ENCODE measurements at regions not wholly inside any gene's neighbourhood (a gene's known extent, or its start where the extent isn't known, plus 50 kb on each side); places are given as distances from the start of the nearest gene placed in this dataset.

DNA sequence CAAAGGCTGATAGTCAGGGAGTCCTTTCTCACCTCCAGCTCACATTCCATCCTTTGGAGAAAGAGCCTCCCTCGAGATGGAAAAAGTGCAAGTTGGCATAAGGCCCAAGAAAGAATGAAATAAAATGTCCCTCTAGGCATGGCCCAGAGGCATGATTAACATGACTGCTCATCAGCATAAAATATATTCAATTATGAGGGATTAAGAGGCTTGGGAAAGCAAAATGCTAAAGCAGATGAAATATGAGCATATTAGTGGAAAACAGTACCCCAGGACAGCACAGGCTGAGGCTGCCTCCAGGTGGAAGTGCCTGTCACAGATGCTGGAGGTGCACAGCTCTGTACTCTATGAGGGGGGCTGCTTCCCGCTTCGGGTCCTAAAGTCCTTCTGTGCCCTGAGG, 347.8 kb upstream of the PLET1 start:
- Mint-ChIP-seq H3K27ac (ENCODE audit: unreplicated experiment) (no peak overlapping the region), H3K27me3 (ENCODE audit: unreplicated experiment) (peaks cover 11% of the 10 kb centered on the region), H3K4me1 (ENCODE audit: unreplicated experiment) (peaks cover 15% of the 10 kb centered on the region), H3K4me3 (ENCODE audit: unreplicated experiment) (no peak overlapping the region), H3K9me3 (ENCODE audit: unreplicated experiment) (no peaks in the 10 kb centered on the region), H3K36me3 (ENCODE audit: unreplicated experiment) (no peaks in the 10 kb centered on the region)
- DNase-seq (ENCODE audit: extremely low spot score, unreplicated experiment): no peak
- no peak for TF ChIP-seq CTCF (IDR thresholded peaks at IDR 0.05)

- no peak overlapping the region for H3K27ac Mint-ChIP-seq (ENCODE audit: unreplicated experiment)
- no peak for TF ChIP-seq CTCF (IDR thresholded peaks at IDR 0.05)
- peaks cover 2% of the 10 kb centered on the region for H3K27me3 Mint-ChIP-seq (ENCODE audit: unreplicated experiment)
- H3K36me3 Mint-ChIP-seq (ENCODE audit: unreplicated experiment): no peaks in the 10 kb centered on the region
- no peak for DNase-seq (ENCODE audit: extremely low spot score, unreplicated experiment)
- no peak overlapping the region for H3K4me3 Mint-ChIP-seq (ENCODE audit: unreplicated experiment)
- H3K9me3 Mint-ChIP-seq (ENCODE audit: unreplicated experiment): no peaks in the 10 kb centered on the region
- H3K4me1 Mint-ChIP-seq (ENCODE audit: unreplicated experiment): peaks cover 16% of the 10 kb centered on the region
These were observed 349.8 kb upstream of the PLET1 start for GRCh38 chr11:112610494-112610893.

- peaks cover 2% of the 10 kb centered on the region for H3K27me3 Mint-ChIP-seq (ENCODE audit: unreplicated experiment)
- H3K4me3 Mint-ChIP-seq (ENCODE audit: unreplicated experiment): no peak overlapping the region
- H3K4me1 Mint-ChIP-seq (ENCODE audit: unreplicated experiment): peaks cover 16% of the 10 kb centered on the region
- H3K36me3 Mint-ChIP-seq (ENCODE audit: unreplicated experiment): no peaks in the 10 kb centered on the region
- H3K9me3 Mint-ChIP-seq (ENCODE audit: unreplicated experiment): no peaks in the 10 kb centered on the region
- H3K27ac Mint-ChIP-seq (ENCODE audit: unreplicated experiment): no peak overlapping the region
- DNase-seq (ENCODE audit: extremely low spot score, unreplicated experiment): no peak
- TF ChIP-seq CTCF (IDR thresholded peaks at IDR 0.05): no peak
These were observed 350.0 kb upstream of the NCAM1 start for GRCh38 chr11:112610996-112611750.

DNA sequence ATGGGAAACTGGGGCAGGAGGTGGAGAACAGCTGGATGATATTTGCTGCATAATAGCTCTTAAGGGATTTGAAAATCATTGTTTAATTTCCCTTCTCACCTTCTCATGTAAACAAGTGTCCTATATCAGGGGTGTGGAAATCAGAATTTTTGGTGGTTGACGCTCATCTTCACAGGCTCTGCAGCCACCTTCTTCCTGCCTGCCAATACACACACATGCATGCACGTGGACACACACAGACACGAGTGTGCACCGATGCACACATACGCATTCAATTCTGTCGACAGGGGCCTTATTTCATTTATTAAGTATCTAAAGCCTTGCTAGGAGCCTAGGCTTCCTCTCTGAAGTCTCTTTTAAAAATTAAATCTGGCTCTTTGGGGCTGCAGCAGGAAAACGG, 349.4 kb upstream of the NCAM1 start:
- peaks cover 16% of the 10 kb centered on the region for H3K4me1 Mint-ChIP-seq (ENCODE audit: unreplicated experiment)

More for the DNA sequence above, 349.4 kb upstream of the NCAM1 start:
- no peak for DNase-seq (ENCODE audit: extremely low spot score, unreplicated experiment)
- H3K4me3 Mint-ChIP-seq (ENCODE audit: unreplicated experiment): no peak overlapping the region
- peaks cover 2% of the 10 kb centered on the region for H3K27me3 Mint-ChIP-seq (ENCODE audit: unreplicated experiment)
- TF ChIP-seq CTCF (IDR thresholded peaks at IDR 0.05): no peak
- H3K9me3 Mint-ChIP-seq (ENCODE audit: unreplicated experiment): no peaks in the 10 kb centered on the region
- H3K27ac Mint-ChIP-seq (ENCODE audit: unreplicated experiment): no peak overlapping the region
- no peaks in the 10 kb centered on the region for H3K36me3 Mint-ChIP-seq (ENCODE audit: unreplicated experiment)
